GM10248 (cell line): ENCODE measurements at regions not wholly inside any gene's neighbourhood (a gene's known extent, or its start where the extent isn't known, plus 50 kb on each side); places are given as distances from the start of the nearest gene placed in this dataset.

Source experiments
- CTCF ChIA-PET: fragments of 300-600 bp; sonication (Branson Sonifier 250); formaldehyde crosslinking; extraction: SDS; loops from one replicate; lab custom pipeline; 2021; ENCODE audit warnings: antibody characterized with exemption; lab: Yijun Ruan, JAX
- POLR2A ChIA-PET: fragments of 350-650 bp; sonication (Branson Sonifier 250); formaldehyde crosslinking; extraction: SDS; loops from one replicate; lab custom pipeline; 2020; ENCODE audit warnings: antibody characterized with exemption; lab: Yijun Ruan, JAX
- DNase-seq: peaks from one replicate; pipeline ENCODE4 v3.0.0; 2012; ENCODE audit errors: extremely low spot score
- CTCF ChIP-seq: IDR thresholded peaks from 2 replicates; pipeline ENCODE4 v1.5.1; 2012; ENCODE audit warnings: mild to moderate bottlenecking, low read depth; ENCODE audit errors: extremely low read depth, missing control alignments, control extremely low read depth

- ChIA-PET CTCF (no interaction called here), POLR2A (no interaction called here)
- DNase-seq, result no peak
- TF ChIP-seq CTCF, result no peak
These were observed 206.3 kb downstream of the ARL6IP6 start for GRCh38 chr2:152924722-152925121.

- CTCF ChIA-PET, result interaction anchor here (1.0 kb wide), 1 partner anchor 560 kb away, joined by 3 read pairs; no protein-coding TSS in a partner anchor
- POLR2A ChIA-PET, result no interaction called here
These were observed 205.8 kb downstream of the ARL6IP6 start for GRCh38 chr2:152924219-152924618.

GRCh38 chr2:152920846-152921245 is 202.4 kb downstream of the ARL6IP6 start:
- no peak for TF ChIP-seq CTCF
- ChIA-PET CTCF (interaction anchor here (1.0 to 2.2 kb wide), 2 partner anchors 17 to 27 kb away, joined by 3 to 5 read pairs; no protein-coding TSS in a partner anchor), POLR2A (no interaction called here)
- DNase-seq, result no peak

More at GRCh38 chr2:152924219-152924618, 205.8 kb downstream of the ARL6IP6 start:
- TF ChIP-seq CTCF, result no peak
- no peak for DNase-seq

- CTCF ChIA-PET, result no interaction called here
- no peak for TF ChIP-seq CTCF
These were observed 192.6 kb downstream of the ARL6IP6 start for GRCh38 chr2:152910970-152911369.

GRCh38 chr2:152907046-152907445 is 188.6 kb downstream of the ARL6IP6 start:
- no peak for TF ChIP-seq CTCF
- POLR2A ChIA-PET, result no interaction called here
- no peak for DNase-seq
- CTCF ChIA-PET, result interaction anchor here (0.6 to 1.0 kb wide), 3 partner anchors 19 to 165 kb away, joined by 3 read pairs; no protein-coding TSS in a partner anchor

More at GRCh38 chr2:152910970-152911369, 192.6 kb downstream of the ARL6IP6 start:
- POLR2A ChIA-PET, result no interaction called here
- no peak for DNase-seq

- no peak for DNase-seq
These were observed 175.6 kb downstream of the ARL6IP6 start for GRCh38 chr2:152894051-152894450.

More at GRCh38 chr2:152894051-152894450, 175.6 kb downstream of the ARL6IP6 start:
- ChIA-PET POLR2A (no interaction called here), CTCF (interaction anchor here (0.8 to 1.9 kb wide), 5 partner anchors 9 to 32 kb away, joined by 3 to 7 read pairs (median 6); no protein-coding TSS in a partner anchor)
- no peak for TF ChIP-seq CTCF
